ENCODE measurements at regions not wholly inside any gene's neighbourhood (a gene's known extent, or its start where the extent isn't known, plus 50 kb on each side); places are given as distances from the start of the nearest gene placed in this dataset.

GRCh38 chr1:62981434-62981833 lies 197.5 kb downstream of the ATG4C start:
- DNase-seq (ENCODE audit: low read depth in 2 of 2) = no peak

- DNase-seq (ENCODE audit: low read depth in 2 of 2) = no peak
Observed at GRCh38 chr1:62988867-62989266, 204.9 kb downstream of the ATG4C start.

- DNase-seq (ENCODE audit: low read depth in 2 of 2) = no peak
Observed at GRCh38 chr1:62989497-62989896, 205.6 kb downstream of the ATG4C start.

- DNase-seq (ENCODE audit: low read depth in 2 of 2) = no peak
Observed at GRCh38 chr1:62991152-62991551, 207.2 kb downstream of the ATG4C start.

GRCh38 chr1:62993844-62994243 lies 209.9 kb downstream of the ATG4C start:
- DNase-seq (ENCODE audit: low read depth in 2 of 2) = no peak

- no peak for DNase-seq (ENCODE audit: low read depth in 2 of 2)
Observed at GRCh38 chr1:62995173-62995572, 211.2 kb downstream of the ATG4C start.

- no peak for DNase-seq (ENCODE audit: low read depth in 2 of 2)
Observed at GRCh38 chr1:62997884-62998283, 214.0 kb downstream of the ATG4C start.

GRCh38 chr1:62998845-62999649 lies 215.1 kb downstream of the ATG4C start:
- no peak for DNase-seq (ENCODE audit: low read depth in 2 of 2)

GRCh38 chr1:63000508-63000907 lies 216.6 kb downstream of the ATG4C start:
- DNase-seq (ENCODE audit: low read depth in 2 of 2) = no peak

GRCh38 chr1:63004868-63005267 lies 220.9 kb downstream of the ATG4C start:
- DNase-seq (ENCODE audit: low read depth in 2 of 2) = no peak

- no peak for DNase-seq (ENCODE audit: low read depth in 2 of 2)
Observed at GRCh38 chr1:63005812-63006211, 221.9 kb downstream of the ATG4C start.

GRCh38 chr1:63009421-63009820 lies 225.5 kb downstream of the ATG4C start:
- DNase-seq (ENCODE audit: low read depth in 2 of 2) = no peak

- no peak for DNase-seq (ENCODE audit: low read depth in 2 of 2)
Observed at GRCh38 chr1:63010913-63011660, 227.2 kb downstream of the ATG4C start.

- DNase-seq (ENCODE audit: low read depth in 2 of 2) = no peak
Observed at GRCh38 chr1:63012339-63012738, 228.4 kb downstream of the ATG4C start.

- DNase-seq (ENCODE audit: low read depth in 2 of 2) = no peak
Observed at GRCh38 chr1:63014267-63014666, 230.3 kb downstream of the ATG4C start.

- DNase-seq (ENCODE audit: low read depth in 2 of 2) = no peak
Observed at GRCh38 chr1:63022319-63022718, 238.4 kb downstream of the ATG4C start.

GRCh38 chr1:63023171-63023570 lies 239.2 kb downstream of the ATG4C start:
- DNase-seq (ENCODE audit: low read depth in 2 of 2) = no peak

GRCh38 chr1:63023637-63024036 lies 239.7 kb downstream of the ATG4C start:
- DNase-seq (ENCODE audit: low read depth in 2 of 2) = no peak

- no peak for DNase-seq (ENCODE audit: low read depth in 2 of 2)
Observed at GRCh38 chr1:63024132-63024531, 240.2 kb downstream of the ATG4C start.

- DNase-seq (ENCODE audit: low read depth in 2 of 2) = no peak
Observed at GRCh38 chr1:63027176-63027575, 243.2 kb downstream of the ATG4C start.

- DNase-seq (ENCODE audit: low read depth in 2 of 2) = no peak
Observed at GRCh38 chr1:63032171-63032570, 248.2 kb downstream of the ATG4C start.

- no peak for DNase-seq (ENCODE audit: low read depth in 2 of 2)
Observed at GRCh38 chr1:63033211-63033610, 249.3 kb downstream of the ATG4C start.

- DNase-seq (ENCODE audit: low read depth in 2 of 2) = no peak
Observed at GRCh38 chr1:63034256-63034655, 250.3 kb downstream of the ATG4C start.
